ENCODE measurements at regions not wholly inside any gene's neighbourhood (a gene's known extent, or its start where the extent isn't known, plus 50 kb on each side); places are given as distances from the start of the nearest gene placed in this dataset.

- TF ChIP-seq RNF2 (IDR thresholded peaks at IDR 0.05; ENCODE audit: borderline replicate concordance, low read depth, low read length, missing control alignments, poor library complexity, severe bottlenecking) (no peak), BACH1 (IDR thresholded peaks at IDR 0.05; ENCODE audit: low read length) (no peak), MAFK (IDR thresholded peaks at IDR 0.05; ENCODE audit: low read depth, low read length) (no peak)
Measured at GRCh38 chr13:44660050-44660449, 83.9 kb upstream of the TSC22D1 start (continued).
